GM12873 (cell line): ENCODE measurements at regions not wholly inside any gene's neighbourhood (a gene's known extent, or its start where the extent isn't known, plus 50 kb on each side); places are given as distances from the start of the nearest gene placed in this dataset.

Source experiments
- TF ChIP-seq, protein P1 (sequence below): IDR thresholded peaks from 2 replicates; pipeline ENCODE4 v1.5.1; 2012; ENCODE audit warnings: low read depth, mild to moderate bottlenecking, moderate library complexity, low read length, control low read depth; ENCODE audit not compliant: insufficient read depth; ENCODE audit errors: missing control alignments

- TF ChIP-seq, protein P1, sequence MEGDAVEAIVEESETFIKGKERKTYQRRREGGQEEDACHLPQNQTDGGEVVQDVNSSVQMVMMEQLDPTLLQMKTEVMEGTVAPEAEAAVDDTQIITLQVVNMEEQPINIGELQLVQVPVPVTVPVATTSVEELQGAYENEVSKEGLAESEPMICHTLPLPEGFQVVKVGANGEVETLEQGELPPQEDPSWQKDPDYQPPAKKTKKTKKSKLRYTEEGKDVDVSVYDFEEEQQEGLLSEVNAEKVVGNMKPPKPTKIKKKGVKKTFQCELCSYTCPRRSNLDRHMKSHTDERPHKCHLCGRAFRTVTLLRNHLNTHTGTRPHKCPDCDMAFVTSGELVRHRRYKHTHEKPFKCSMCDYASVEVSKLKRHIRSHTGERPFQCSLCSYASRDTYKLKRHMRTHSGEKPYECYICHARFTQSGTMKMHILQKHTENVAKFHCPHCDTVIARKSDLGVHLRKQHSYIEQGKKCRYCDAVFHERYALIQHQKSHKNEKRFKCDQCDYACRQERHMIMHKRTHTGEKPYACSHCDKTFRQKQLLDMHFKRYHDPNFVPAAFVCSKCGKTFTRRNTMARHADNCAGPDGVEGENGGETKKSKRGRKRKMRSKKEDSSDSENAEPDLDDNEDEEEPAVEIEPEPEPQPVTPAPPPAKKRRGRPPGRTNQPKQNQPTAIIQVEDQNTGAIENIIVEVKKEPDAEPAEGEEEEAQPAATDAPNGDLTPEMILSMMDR, result no peak
Measured at GRCh38 chrX:118167361-118167760, 50.8 kb upstream of the KLHL13 start.

DNA sequence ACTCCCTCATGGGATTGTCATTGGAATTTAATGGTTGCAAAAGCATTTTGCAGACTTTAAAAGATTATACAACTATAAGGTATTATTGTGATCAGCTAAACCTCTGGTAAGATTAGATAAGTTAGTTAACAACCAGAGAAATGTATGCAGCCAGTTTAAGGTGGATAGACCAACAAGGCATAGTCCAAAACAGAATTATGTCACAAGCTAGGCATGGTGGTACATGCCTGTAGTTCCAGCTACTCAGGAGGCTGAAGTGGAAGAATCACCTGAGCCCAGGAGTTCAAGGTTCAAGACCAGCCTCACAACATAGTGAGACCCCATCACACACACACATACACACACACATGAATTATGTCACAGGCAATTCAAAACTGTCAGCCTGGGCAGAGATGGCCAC, 54.7 kb upstream of the KLHL13 start:
- TF ChIP-seq, protein P1, result no peak

DNA sequence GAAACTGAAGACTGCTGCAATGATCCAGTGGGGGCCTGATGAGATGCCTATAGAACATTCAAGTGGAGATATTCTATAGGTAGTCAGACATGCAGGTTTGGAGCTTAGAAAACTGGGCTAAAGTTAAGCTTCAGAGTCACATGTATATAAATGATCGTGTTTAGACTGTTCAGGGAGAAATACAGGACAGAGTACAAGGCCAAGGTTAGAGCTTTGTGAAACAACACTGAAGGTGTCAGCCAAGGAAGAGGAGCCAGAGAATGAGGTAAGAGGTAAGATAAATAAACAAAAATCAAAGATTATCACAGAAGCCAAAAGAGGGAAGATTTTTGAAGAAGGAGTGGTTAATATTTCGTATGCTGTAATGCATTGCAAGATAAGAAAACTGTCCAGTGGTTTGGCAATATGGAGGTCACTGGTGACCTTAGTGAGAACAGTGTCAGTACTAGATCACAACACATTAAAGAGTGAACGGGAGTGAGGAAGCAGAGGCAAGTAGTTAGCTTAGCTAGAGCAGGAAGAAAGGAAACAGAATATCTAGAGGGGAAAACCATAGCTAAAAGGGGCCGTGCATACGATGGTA, 58.0 kb upstream of the KLHL13 start:
- TF ChIP-seq, protein P1, result no peak

DNA sequence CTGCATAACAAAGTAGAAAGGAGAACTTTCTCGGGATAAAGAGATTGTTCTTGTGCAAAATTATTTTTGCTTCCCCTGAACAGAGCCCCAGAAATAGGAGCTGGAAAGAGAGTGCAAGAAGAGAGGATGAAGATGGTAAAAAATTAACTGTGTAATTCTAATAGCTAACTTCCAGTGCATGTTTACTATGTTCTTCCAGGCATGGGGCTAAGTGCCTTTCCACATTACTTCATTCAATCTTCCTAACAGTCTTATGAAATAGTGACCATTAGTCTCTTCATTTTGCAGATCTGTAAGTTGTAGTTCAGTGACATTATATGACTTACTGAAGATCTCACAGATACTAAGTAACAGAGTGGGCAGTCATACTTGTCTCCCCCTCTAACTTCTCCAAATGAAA, 61.1 kb upstream of the KLHL13 start:
- TF ChIP-seq, protein P1, result no peak

DNA sequence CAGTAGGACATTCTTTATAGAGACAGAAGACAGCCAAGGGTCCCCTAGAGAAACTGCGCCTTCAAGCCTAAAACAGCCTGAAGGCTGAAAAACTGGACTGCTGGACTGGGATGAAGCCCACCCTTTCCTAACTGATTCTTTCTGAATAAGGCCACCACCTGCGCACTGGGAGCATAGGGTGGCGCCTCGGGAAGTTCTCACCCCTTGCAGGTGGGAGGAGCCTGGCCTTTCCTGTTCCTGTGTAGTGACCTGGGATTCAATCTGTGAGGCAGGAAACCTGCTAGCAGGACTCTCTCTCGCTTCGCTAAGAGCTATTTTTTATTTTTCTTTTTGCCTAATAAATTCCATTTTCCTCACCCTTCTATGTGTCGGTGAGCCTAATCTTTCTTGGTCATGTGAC, 61.8 kb upstream of the KLHL13 start:
- TF ChIP-seq, protein P1, result no peak

GRCh38 chrX:118179161-118179560, 62.6 kb upstream of the KLHL13 start:
- TF ChIP-seq, protein P1, result no peak

- TF ChIP-seq, protein P1, result no peak
Measured at GRCh38 chrX:118179718-118180117, 63.1 kb upstream of the KLHL13 start.
